SK-N-SH (cell line): ENCODE measurements at regions not wholly inside any gene's neighbourhood (a gene's known extent, or its start where the extent isn't known, plus 50 kb on each side); places are given as distances from the start of the nearest gene placed in this dataset.

ENCODE experiments used
- CTCF ChIA-PET: fragments of 300-600, 350-600 bp; formaldehyde crosslinking; extraction: SDS; loops from one replicate; lab custom pipeline; 2021; lab: Yijun Ruan, JAX
- POLR2A ChIA-PET: fragments of 350-600 bp; sonication (Branson Sonifier 250); formaldehyde crosslinking; extraction: SDS; loops from one replicate; lab custom pipeline; 2020; ENCODE audit warnings: antibody characterized with exemption, inconsistent platforms; lab: Yijun Ruan, JAX
- DNase-seq: peaks from one replicate; pipeline ENCODE4 v3.0.0; 2012
- H2AFZ ChIP-seq: fragments of 200-600 bp; sonication (generic); 2 replicates; pipeline ENCODE4 v1.8.1; 2016; ENCODE audit warnings: antibody characterized with exemption, mild to moderate bottlenecking, low read depth
- H3F3A ChIP-seq: fragments of 200-600 bp; sonication (generic); replicated peaks from 2 replicates; pipeline ENCODE3; 2016; ENCODE audit warnings: antibody characterized with exemption, mild to moderate bottlenecking; ENCODE audit not compliant: insufficient read depth
- H3K27ac ChIP-seq, 2 experiments: fragments of 200-500 bp in 1 of 2; fragments of 200-600 bp in 1 of 2; sonication (Bioruptor generic) in 1 of 2; sonication (generic), shearing (Covaris generic) in 1 of 2; 2 replicates each; pipeline versions ENCODE4 v1.5.1 to v1.6.1; 2014 to 2016; ENCODE audit warnings: low read depth in 2 of 2, inconsistent platforms in 1 of 2, low read length in 1 of 2, mild to moderate bottlenecking in 1 of 2, mixed read lengths in 1 of 2
- H3K27me3 ChIP-seq: fragments of 200-600 bp; sonication (generic), shearing (Covaris generic); 2 replicates; pipeline ENCODE4 v1.6.1; 2016; ENCODE audit warnings: mixed run types; ENCODE audit not compliant: insufficient read depth
- H3K36me3 ChIP-seq, 2 experiments: fragments of 200-500 bp in 1 of 2; fragments of 200-600 bp in 1 of 2; sonication (Bioruptor generic) in 1 of 2; sonication (generic) in 1 of 2; replicated peaks in 1 of 2; 2 replicates each; pipeline versions ENCODE3 to v1.5.1; 2014 to 2016; ENCODE audit warnings: low read length in 1 of 2, mild to moderate bottlenecking in 1 of 2; ENCODE audit not compliant: insufficient read depth in 2 of 2, control insufficient read depth in 1 of 2
- H3K4me1 ChIP-seq, 2 experiments: fragments of 200-500 bp in 1 of 2; fragments of 200-600 bp in 1 of 2; sonication (Bioruptor generic) in 1 of 2; sonication (generic), shearing (Covaris generic) in 1 of 2; 2 replicates each; pipeline versions ENCODE4 v1.5.1 to v1.6.1; 2014 to 2016; ENCODE audit warnings: low read depth in 1 of 2, low read length in 1 of 2, mixed run types in 1 of 2; ENCODE audit not compliant: insufficient read depth in 2 of 2, control insufficient read depth in 1 of 2
- H3K4me2 ChIP-seq: fragments of 200-600 bp; sonication (generic), shearing (Covaris generic); 2 replicates; pipeline ENCODE4 v1.6.1; 2017; ENCODE audit warnings: mixed run types
- H3K4me3 ChIP-seq, 2 experiments: fragments of 200-500 bp in 1 of 2; fragments of 200-600 bp in 1 of 2; sonication (Bioruptor generic) in 1 of 2; sonication (generic), shearing (Covaris generic) in 1 of 2; 2 replicates each; pipeline versions ENCODE4 v1.5.1 to v1.8.1; 2014 to 2016; ENCODE audit warnings: low read depth in 2 of 2, inconsistent platforms in 1 of 2, low read length in 1 of 2, mild to moderate bottlenecking in 1 of 2, mixed read lengths in 1 of 2, moderate library complexity in 1 of 2
- H3K79me2 ChIP-seq: fragments of 200-600 bp; sonication (generic); 2 replicates; pipeline ENCODE4 v1.8.1; 2017; ENCODE audit warnings: mild to moderate bottlenecking; ENCODE audit not compliant: insufficient read depth
- H3K9ac ChIP-seq: fragments of 200-600 bp; sonication (generic); 2 replicates; pipeline ENCODE4 v1.6.1; 2017; ENCODE audit warnings: mixed run types
- H3K9me2 ChIP-seq: fragments of 200-600 bp; sonication (generic); 2 replicates; pipeline ENCODE4 v1.6.1; 2017; ENCODE audit warnings: mixed run types
- H3K9me3 ChIP-seq: fragments of 200-600 bp; sonication (generic); 2 replicates; pipeline ENCODE4 v1.6.1; 2017; ENCODE audit warnings: mixed run types, mild to moderate bottlenecking, moderate library complexity
- H4K20me1 ChIP-seq: fragments of 200-600 bp; sonication (generic); 2 replicates; pipeline ENCODE4 v1.6.1; 2017; ENCODE audit warnings: mild to moderate bottlenecking, mixed run types; ENCODE audit not compliant: insufficient read depth
- EZH2phosphoT487 ChIP-seq: fragments of 200-600 bp; sonication (generic); IDR thresholded peaks from 2 replicates; pipeline ENCODE4 v1.6.1; 2017; ENCODE audit warnings: low read depth, mixed run types, mild to moderate bottlenecking, antibody characterized with exemption, moderate library complexity, borderline replicate concordance
- FOXJ3 ChIP-seq: sonication (generic); formaldehyde crosslinking; IDR thresholded peaks from 2 replicates; pipeline ENCODE4 v1.5.1; 2020; ENCODE audit warnings: mild to moderate bottlenecking, missing genetic modification reagents
- FOXM1 ChIP-seq: IDR thresholded peaks from 2 replicates; pipeline ENCODE4 v1.4.0; 2012; ENCODE audit warnings: low read depth, mild to moderate bottlenecking
- MAX ChIP-seq: IDR thresholded peaks from 2 replicates; pipeline ENCODE4 v1.4.0; 2012; ENCODE audit warnings: low read depth
- MXI1 ChIP-seq: IDR thresholded peaks from 2 replicates; pipeline ENCODE4 v1.6.1; 2012; ENCODE audit warnings: mild to moderate bottlenecking, low read depth, low read length, improper control_type of control experiment
- RAD21 ChIP-seq: IDR thresholded peaks from 2 replicates; pipeline ENCODE4 v1.6.1; 2012; ENCODE audit warnings: mild to moderate bottlenecking, low read length
- RXRA ChIP-seq: IDR thresholded peaks from 2 replicates; pipeline ENCODE4 v1.4.0; 2012; ENCODE audit warnings: low read depth, mild to moderate bottlenecking, borderline replicate concordance
- TCF12 ChIP-seq: IDR thresholded peaks from 2 replicates; pipeline ENCODE4 v1.4.0; 2012
- ZBTB33 ChIP-seq: IDR thresholded peaks from 2 replicates; pipeline ENCODE4 v1.4.0; 2012; ENCODE audit warnings: low read depth, borderline replicate concordance
- WGBS: methylation state at CpG from one replicate; pipeline ENCODE4 v1.1.6; 2017; ENCODE audit warnings: low lambda C conversion rate; 5-methylcytosine and 5-hydroxymethylcytosine counted together
- TF ChIP-seq, protein P1 (sequence below): IDR thresholded peaks from 2 replicates; pipeline ENCODE4 v1.4.0; 2012; ENCODE audit warnings: low read depth, borderline replicate concordance
- TF ChIP-seq, protein P2 (sequence below): IDR thresholded peaks from 2 replicates; pipeline ENCODE4 v1.6.1; 2012; ENCODE audit warnings: mild to moderate bottlenecking, low read depth, low read length, moderate library complexity

- WGBS: 53% methylated on average over 10 of the region's 12 CpGs
- peak overlapping the region in 1 of 2 experiments; percentile 3; a peak in 2 of 4 replicates for H3K27ac ChIP-seq
- H3K79me2 ChIP-seq: no peaks in the 10 kb centered on the region
- TF ChIP-seq FOXJ3 (CRISPR knock-in tag): no peak
- TF ChIP-seq RAD21: no peak
- TF ChIP-seq TCF12: no peak
- no peak for TF ChIP-seq MXI1
- TF ChIP-seq, protein P1, sequence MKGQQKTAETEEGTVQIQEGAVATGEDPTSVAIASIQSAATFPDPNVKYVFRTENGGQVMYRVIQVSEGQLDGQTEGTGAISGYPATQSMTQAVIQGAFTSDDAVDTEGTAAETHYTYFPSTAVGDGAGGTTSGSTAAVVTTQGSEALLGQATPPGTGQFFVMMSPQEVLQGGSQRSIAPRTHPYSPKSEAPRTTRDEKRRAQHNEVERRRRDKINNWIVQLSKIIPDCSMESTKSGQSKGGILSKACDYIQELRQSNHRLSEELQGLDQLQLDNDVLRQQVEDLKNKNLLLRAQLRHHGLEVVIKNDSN: no peak
- TF ChIP-seq RXRA: no peak
- TF ChIP-seq FOXM1: no peak
- no peak for TF ChIP-seq MAX
- TF ChIP-seq, protein P2, sequence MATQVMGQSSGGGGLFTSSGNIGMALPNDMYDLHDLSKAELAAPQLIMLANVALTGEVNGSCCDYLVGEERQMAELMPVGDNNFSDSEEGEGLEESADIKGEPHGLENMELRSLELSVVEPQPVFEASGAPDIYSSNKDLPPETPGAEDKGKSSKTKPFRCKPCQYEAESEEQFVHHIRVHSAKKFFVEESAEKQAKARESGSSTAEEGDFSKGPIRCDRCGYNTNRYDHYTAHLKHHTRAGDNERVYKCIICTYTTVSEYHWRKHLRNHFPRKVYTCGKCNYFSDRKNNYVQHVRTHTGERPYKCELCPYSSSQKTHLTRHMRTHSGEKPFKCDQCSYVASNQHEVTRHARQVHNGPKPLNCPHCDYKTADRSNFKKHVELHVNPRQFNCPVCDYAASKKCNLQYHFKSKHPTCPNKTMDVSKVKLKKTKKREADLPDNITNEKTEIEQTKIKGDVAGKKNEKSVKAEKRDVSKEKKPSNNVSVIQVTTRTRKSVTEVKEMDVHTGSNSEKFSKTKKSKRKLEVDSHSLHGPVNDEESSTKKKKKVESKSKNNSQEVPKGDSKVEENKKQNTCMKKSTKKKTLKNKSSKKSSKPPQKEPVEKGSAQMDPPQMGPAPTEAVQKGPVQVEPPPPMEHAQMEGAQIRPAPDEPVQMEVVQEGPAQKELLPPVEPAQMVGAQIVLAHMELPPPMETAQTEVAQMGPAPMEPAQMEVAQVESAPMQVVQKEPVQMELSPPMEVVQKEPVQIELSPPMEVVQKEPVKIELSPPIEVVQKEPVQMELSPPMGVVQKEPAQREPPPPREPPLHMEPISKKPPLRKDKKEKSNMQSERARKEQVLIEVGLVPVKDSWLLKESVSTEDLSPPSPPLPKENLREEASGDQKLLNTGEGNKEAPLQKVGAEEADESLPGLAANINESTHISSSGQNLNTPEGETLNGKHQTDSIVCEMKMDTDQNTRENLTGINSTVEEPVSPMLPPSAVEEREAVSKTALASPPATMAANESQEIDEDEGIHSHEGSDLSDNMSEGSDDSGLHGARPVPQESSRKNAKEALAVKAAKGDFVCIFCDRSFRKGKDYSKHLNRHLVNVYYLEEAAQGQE: no peak
- TF ChIP-seq EZH2phosphoT487: no peak
- no peak for TF ChIP-seq ZBTB33
- H3K36me3 ChIP-seq: no peaks in the 10 kb centered on the region
- H3K4me1 ChIP-seq: peaks cover 0 to 21% of the 10 kb centered on the region in 2 experiments; a peak in 1 of 4 replicates
- ChIA-PET CTCF (interaction anchor here (0.8 kb wide), 1 partner anchor 111 kb away, joined by 3 read pairs; no protein-coding TSS in a partner anchor), POLR2A (interaction anchor here (1.0 kb wide), 1 partner anchor 10 kb away, joined by 4 read pairs; no protein-coding TSS in a partner anchor)
- H3F3A ChIP-seq: no peaks in the 10 kb centered on the region
- no peaks in the 10 kb centered on the region for H4K20me1 ChIP-seq
- no peak overlapping the region for H2AFZ ChIP-seq
- H3K27me3 ChIP-seq: no peaks in the 10 kb centered on the region; the same call in 1 of the 2 replicates
- H3K9me2 ChIP-seq: no peaks in the 10 kb centered on the region
- no peak overlapping the region for H3K4me3 ChIP-seq
- DNase-seq: no peak
- no peaks in the 10 kb centered on the region for H3K9me3 ChIP-seq
- no peak overlapping the region for H3K4me2 ChIP-seq
- H3K9ac ChIP-seq: no peak overlapping the region
Measured at GRCh38 chr11:119797123-119797611, 68.2 kb upstream of the NECTIN1 start.
